Activated T-cell treated with anti-CD3 and anti-CD28 coated beads, Interleukin-2, amount 50 U/mL, for 4 hours (primary cell): ENCODE measurements at regions not wholly inside any gene's neighbourhood (a gene's known extent, or its start where the extent isn't known, plus 50 kb on each side); places are given as distances from the start of the nearest gene placed in this dataset.
"Not testable (repeated sequence)": the region's sequence is repeated elsewhere in the genome, so short reads cannot be mapped to it uniquely, and the experiment has no call there.

ENCODE experiments used
- ATAC-seq, 2 donors: fragments of 200-7000 bp; cut with Tn5 transposase; one replicate each; pipeline ENCODE4 v1.10.0; 2021
- DNase-seq: peaks from one replicate; pipeline ENCODE4 v3.0.0-alpha.2; 2020
- H3K27me3 Mint-ChIP-seq: one replicate; pipeline ENCODE4 v1.8.0; 2021; ENCODE audit warnings: low read depth, mixed read lengths
- H3K36me3 Mint-ChIP-seq: one replicate; pipeline ENCODE4 v1.8.0; 2022; ENCODE audit warnings: mixed read lengths; ENCODE audit not compliant: insufficient read depth
- H3K4me1 Mint-ChIP-seq: one replicate; pipeline ENCODE4 v1.8.0; 2021; ENCODE audit warnings: low read depth, mixed read lengths
- H3K4me3 Mint-ChIP-seq: one replicate; pipeline ENCODE4 v1.8.0; 2021; ENCODE audit warnings: mild to moderate bottlenecking, moderate library complexity, mixed read lengths
- H3K9me3 Mint-ChIP-seq: one replicate; pipeline ENCODE4 v1.8.0; 2021; ENCODE audit warnings: mixed read lengths

GRCh38 chr1:273772-274171, 177.7 kb downstream of the OR4F29 start:
- H3K4me3 Mint-ChIP-seq, ATAC-seq, H3K27me3 Mint-ChIP-seq, DNase-seq, H3K36me3 Mint-ChIP-seq, H3K4me1 Mint-ChIP-seq, H3K9me3 Mint-ChIP-seq: not testable (repeated sequence)

- ATAC-seq, H3K4me3 Mint-ChIP-seq, H3K4me1 Mint-ChIP-seq, H3K27me3 Mint-ChIP-seq, H3K9me3 Mint-ChIP-seq, H3K36me3 Mint-ChIP-seq: not testable (repeated sequence)
- DNase-seq = peak; percentile 55
Observed at GRCh38 chr1:267815-268214, 183.7 kb downstream of the OR4F29 start.
